OCI-LY1 (cell line): ENCODE measurements at regions not wholly inside any gene's neighbourhood (a gene's known extent, or its start where the extent isn't known, plus 50 kb on each side); places are given as distances from the start of the nearest gene placed in this dataset.

Experiments used
- H2AFZ ChIP-seq: fragments of 200-600 bp; sonication (generic), shearing (Covaris generic); 2 replicates; pipeline ENCODE4 v1.6.0; 2014; ENCODE audit warnings: antibody characterized with exemption, mild to moderate bottlenecking, low read length
- H3F3A ChIP-seq: fragments of 200-600 bp; sonication (generic), shearing (Covaris generic); 2 replicates; pipeline ENCODE4 v1.6.0; 2014; ENCODE audit warnings: mild to moderate bottlenecking, antibody characterized with exemption, low read length, moderate library complexity; ENCODE audit not compliant: insufficient read depth
- H3K27ac ChIP-seq: fragments of 200-600 bp; sonication (generic); 2 replicates; pipeline ENCODE4 v1.5.1; 2014; ENCODE audit warnings: low read length, mixed run types, mild to moderate bottlenecking, low read depth; ENCODE audit not compliant: poor library complexity, severe bottlenecking
- H3K27me3 ChIP-seq: fragments of 200-600 bp; sonication (generic); 2 replicates; pipeline ENCODE4 v1.6.0; 2014; ENCODE audit warnings: antibody characterized with exemption, mild to moderate bottlenecking, low read length, moderate library complexity; ENCODE audit not compliant: insufficient read depth
- H3K36me3 ChIP-seq: fragments of 200-600 bp; sonication (generic); 2 replicates; pipeline ENCODE4 v1.6.1; 2014; ENCODE audit warnings: mild to moderate bottlenecking, antibody characterized with exemption, low read length, moderate library complexity, mixed read lengths; ENCODE audit not compliant: insufficient read depth
- H3K4me1 ChIP-seq: fragments of 200-600 bp; sonication (generic); 2 replicates; pipeline ENCODE4 v1.5.1; 2014; ENCODE audit warnings: mild to moderate bottlenecking, low read length, moderate library complexity; ENCODE audit not compliant: insufficient read depth, severe bottlenecking
- H3K4me2 ChIP-seq: fragments of 200-600 bp; sonication (generic), shearing (Covaris generic); 2 replicates; pipeline ENCODE4 v1.6.1; 2014; ENCODE audit warnings: low read length
- H3K4me3 ChIP-seq: fragments of 200-600 bp; sonication (generic); 2 replicates; pipeline ENCODE4 v1.5.1; 2014; ENCODE audit warnings: low read length, low read depth, mild to moderate bottlenecking, mixed read lengths; ENCODE audit not compliant: poor library complexity, severe bottlenecking
- H3K79me2 ChIP-seq: fragments of 200-600 bp; shearing (Covaris generic); 2 replicates; pipeline ENCODE4 v1.6.1; 2016; ENCODE audit warnings: mixed run types, low read length, mixed read lengths; ENCODE audit not compliant: insufficient read depth
- H3K9ac ChIP-seq: fragments of 200-600 bp; sonication (generic), shearing (Covaris generic); 2 replicates; pipeline ENCODE4 v1.6.1; 2014; ENCODE audit warnings: mild to moderate bottlenecking, low read length, mixed read lengths
- H3K9me2 ChIP-seq: fragments of 200-600 bp; sonication (generic), shearing (Covaris generic); 2 replicates; pipeline ENCODE4 v1.6.1; 2014; ENCODE audit warnings: low read depth, mild to moderate bottlenecking, low read length, mixed read lengths
- H3K9me3 ChIP-seq: fragments of 200-600 bp; shearing (Covaris generic); 2 replicates; pipeline ENCODE4 v1.6.1; 2014; ENCODE audit warnings: low read length, mixed read lengths
- H4K20me1 ChIP-seq: fragments of 200-600 bp; sonication (generic), shearing (Covaris generic); 2 replicates; pipeline ENCODE4 v1.6.0; 2016; ENCODE audit warnings: mild to moderate bottlenecking, low read length; ENCODE audit not compliant: insufficient read depth
- EZH2 ChIP-seq: fragments of 200-600 bp; sonication (generic), shearing (Covaris generic); IDR thresholded peaks from 2 replicates; pipeline ENCODE4 v1.8.0; 2017; ENCODE audit warnings: borderline replicate concordance, mixed run types, mild to moderate bottlenecking, antibody characterized with exemption, low read length, moderate library complexity, mixed read lengths
- TF ChIP-seq, protein P1 (sequence below): fragments of 200-600 bp; sonication (generic), shearing (Covaris generic); IDR thresholded peaks from 2 replicates; pipeline ENCODE4 v1.5.1; 2017; ENCODE audit warnings: mild to moderate bottlenecking, antibody characterized with exemption, low read length, moderate library complexity, mixed read lengths

DNA sequence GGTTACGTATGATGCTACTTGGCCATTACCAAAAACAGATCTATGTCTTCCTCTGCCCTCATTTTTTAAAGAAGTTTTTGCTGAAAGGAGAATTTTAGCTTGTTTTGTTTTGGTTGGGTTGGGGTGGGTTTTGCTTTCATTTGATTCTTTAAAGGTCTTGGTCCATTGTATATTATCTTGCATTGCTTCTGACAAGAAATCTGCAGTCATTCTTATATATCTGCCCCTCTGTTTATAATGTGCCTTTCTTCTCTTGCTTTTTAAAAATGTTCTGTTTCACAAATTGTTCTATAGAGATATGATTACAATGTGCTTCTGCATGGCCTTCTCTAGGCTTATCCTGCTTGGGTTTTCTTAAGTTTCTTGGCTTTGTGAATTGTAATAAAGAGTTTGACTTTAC is 660.6 kb downstream of the RNF144A start:
- TF ChIP-seq, protein P1, sequence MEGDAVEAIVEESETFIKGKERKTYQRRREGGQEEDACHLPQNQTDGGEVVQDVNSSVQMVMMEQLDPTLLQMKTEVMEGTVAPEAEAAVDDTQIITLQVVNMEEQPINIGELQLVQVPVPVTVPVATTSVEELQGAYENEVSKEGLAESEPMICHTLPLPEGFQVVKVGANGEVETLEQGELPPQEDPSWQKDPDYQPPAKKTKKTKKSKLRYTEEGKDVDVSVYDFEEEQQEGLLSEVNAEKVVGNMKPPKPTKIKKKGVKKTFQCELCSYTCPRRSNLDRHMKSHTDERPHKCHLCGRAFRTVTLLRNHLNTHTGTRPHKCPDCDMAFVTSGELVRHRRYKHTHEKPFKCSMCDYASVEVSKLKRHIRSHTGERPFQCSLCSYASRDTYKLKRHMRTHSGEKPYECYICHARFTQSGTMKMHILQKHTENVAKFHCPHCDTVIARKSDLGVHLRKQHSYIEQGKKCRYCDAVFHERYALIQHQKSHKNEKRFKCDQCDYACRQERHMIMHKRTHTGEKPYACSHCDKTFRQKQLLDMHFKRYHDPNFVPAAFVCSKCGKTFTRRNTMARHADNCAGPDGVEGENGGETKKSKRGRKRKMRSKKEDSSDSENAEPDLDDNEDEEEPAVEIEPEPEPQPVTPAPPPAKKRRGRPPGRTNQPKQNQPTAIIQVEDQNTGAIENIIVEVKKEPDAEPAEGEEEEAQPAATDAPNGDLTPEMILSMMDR = no peak
- no peak for TF ChIP-seq EZH2
- Histone ChIP-seq H3K79me2 (no peaks in the 10 kb centered on the region), H2AFZ (no peak overlapping the region), H3K9ac (no peak overlapping the region), H3K9me2 (no peaks in the 10 kb centered on the region), H3K9me3 (peaks cover 2% of the 10 kb centered on the region; the same call in 1 of the 2 replicates), H3K27ac (no peak overlapping the region), H3K36me3 (no peaks in the 10 kb centered on the region), H3K27me3 (no peaks in the 10 kb centered on the region), H3F3A (no peaks in the 10 kb centered on the region), H3K4me3 (no peak overlapping the region), H3K4me2 (no peak overlapping the region), H4K20me1 (no peaks in the 10 kb centered on the region), H3K4me1 (no peaks in the 10 kb centered on the region)

DNA sequence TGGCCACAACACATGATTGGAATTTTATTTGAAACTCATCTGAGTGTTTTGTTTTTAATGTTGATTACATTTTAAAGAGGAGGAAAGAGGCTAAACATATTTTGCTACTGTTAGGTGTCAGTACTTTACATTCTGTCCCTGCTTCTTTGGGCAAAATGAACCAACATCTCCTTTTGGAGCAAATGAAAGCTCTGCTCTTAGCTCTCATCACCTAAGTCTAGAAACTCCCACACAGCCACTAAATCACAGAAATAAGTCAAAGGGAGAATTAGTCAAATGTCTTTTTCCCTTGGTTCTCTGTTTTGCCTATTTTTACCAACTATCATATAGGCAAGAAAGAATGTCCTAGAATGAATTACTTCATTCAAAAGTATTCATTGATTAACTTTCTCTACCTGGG is 666.8 kb downstream of the RNF144A start:
- no peak overlapping the region for H2AFZ ChIP-seq

DNA sequence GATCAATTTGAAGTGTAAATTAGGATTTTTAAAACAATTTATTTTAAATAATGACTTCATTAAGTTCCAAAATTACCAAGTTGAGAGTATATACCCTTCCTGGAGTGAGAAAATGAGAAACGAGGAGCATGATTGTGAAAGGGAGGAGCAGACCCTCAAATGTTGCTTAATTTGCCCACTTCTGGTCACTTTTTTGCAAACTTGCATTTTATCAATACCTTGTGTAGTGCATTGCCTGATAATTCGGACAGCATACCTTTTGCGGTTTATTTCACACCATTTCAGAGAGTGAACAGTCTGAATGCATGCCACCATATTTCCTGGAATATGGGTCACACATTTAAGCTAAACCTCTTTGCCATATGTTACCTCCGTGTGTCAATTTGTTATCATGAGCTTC is 669.7 kb downstream of the RNF144A start:
- Histone ChIP-seq H3K9me3 (no peaks in the 10 kb centered on the region), H3K4me1 (no peaks in the 10 kb centered on the region), H3K27me3 (no peaks in the 10 kb centered on the region), H3K9ac (no peak overlapping the region), H3K79me2 (no peaks in the 10 kb centered on the region), H2AFZ (no peak overlapping the region), H3K36me3 (no peaks in the 10 kb centered on the region), H4K20me1 (no peaks in the 10 kb centered on the region), H3F3A (no peaks in the 10 kb centered on the region), H3K27ac (no peak overlapping the region), H3K4me3 (no peak overlapping the region), H3K9me2 (no peaks in the 10 kb centered on the region), H3K4me2 (no peak overlapping the region)
- TF ChIP-seq, protein P1 = no peak
- no peak for TF ChIP-seq EZH2

More for the DNA sequence above, 666.8 kb downstream of the RNF144A start:
- Histone ChIP-seq H3K9me3 (no peaks in the 10 kb centered on the region), H4K20me1 (no peaks in the 10 kb centered on the region), H3K36me3 (no peaks in the 10 kb centered on the region), H3F3A (no peaks in the 10 kb centered on the region), H3K27me3 (no peaks in the 10 kb centered on the region), H3K9me2 (no peaks in the 10 kb centered on the region), H3K4me3 (no peak overlapping the region), H3K27ac (no peak overlapping the region), H3K79me2 (no peaks in the 10 kb centered on the region), H3K4me2 (no peak overlapping the region), H3K4me1 (no peaks in the 10 kb centered on the region), H3K9ac (no peak overlapping the region)
- no peak for TF ChIP-seq EZH2
- TF ChIP-seq, protein P1 = no peak
